HG02840 (cell line): ENCODE measurements at regions not wholly inside any gene's neighbourhood (a gene's known extent, or its start where the extent isn't known, plus 50 kb on each side); places are given as distances from the start of the nearest gene placed in this dataset.

Experiments
- ATAC-seq: cut with Tn5 transposase; IDR thresholded peaks from one replicate; pipeline ENCODE4 v1.9.1; 2021; ENCODE audit warnings: mild to moderate bottlenecking, moderate library complexity, moderate number of reproducible peaks; ENCODE audit not compliant: unreplicated experiment, low FRiP score

- no peak for ATAC-seq
Measured at GRCh38 chr9:2303056-2303455, 287.9 kb downstream of the SMARCA2 start.

- ATAC-seq, result no peak
Measured at GRCh38 chr9:2307480-2307879, 292.3 kb downstream of the SMARCA2 start.

- no peak for ATAC-seq
Measured at GRCh38 chr9:2311920-2312319, 296.8 kb downstream of the SMARCA2 start.

- ATAC-seq, result no peak
Measured at GRCh38 chr9:2313512-2313911, 298.4 kb downstream of the SMARCA2 start.

- ATAC-seq, result no peak
Measured at GRCh38 chr9:2317591-2317990, 302.4 kb downstream of the SMARCA2 start.

GRCh38 chr9:2319421-2319820 lies 302.2 kb upstream of the VLDLR start:
- ATAC-seq, result no peak

- no peak for ATAC-seq
Measured at GRCh38 chr9:2320114-2320513, 301.5 kb upstream of the VLDLR start.

GRCh38 chr9:2320632-2321031 lies 301.0 kb upstream of the VLDLR start:
- ATAC-seq, result no peak

- ATAC-seq, result no peak
Measured at GRCh38 chr9:2321523-2322148, 300.0 kb upstream of the VLDLR start.

GRCh38 chr9:2324742-2325141 lies 296.8 kb upstream of the VLDLR start:
- no peak for ATAC-seq

- ATAC-seq, result no peak
Measured at GRCh38 chr9:2332663-2333062, 288.9 kb upstream of the VLDLR start.

- ATAC-seq, result no peak
Measured at GRCh38 chr9:2335260-2335659, 286.3 kb upstream of the VLDLR start.

- ATAC-seq, result no peak
Measured at GRCh38 chr9:2336055-2336454, 285.5 kb upstream of the VLDLR start.

- ATAC-seq, result no peak
Measured at GRCh38 chr9:2337131-2337530, 284.5 kb upstream of the VLDLR start.

GRCh38 chr9:2337627-2338026 lies 284.0 kb upstream of the VLDLR start:
- no peak for ATAC-seq

GRCh38 chr9:2338777-2339365 lies 282.7 kb upstream of the VLDLR start:
- no peak for ATAC-seq

- ATAC-seq, result no peak
Measured at GRCh38 chr9:2339416-2339815, 282.2 kb upstream of the VLDLR start.

GRCh38 chr9:2340046-2340760 lies 281.4 kb upstream of the VLDLR start:
- ATAC-seq, result no peak

GRCh38 chr9:2341126-2341525 lies 280.5 kb upstream of the VLDLR start:
- ATAC-seq, result no peak

GRCh38 chr9:2341956-2342355 lies 279.6 kb upstream of the VLDLR start:
- no peak for ATAC-seq

- ATAC-seq, result no peak
Measured at GRCh38 chr9:2343756-2344155, 277.8 kb upstream of the VLDLR start.

- ATAC-seq, result no peak
Measured at GRCh38 chr9:2344436-2344835, 277.2 kb upstream of the VLDLR start.
